ENCODE measurements at regions not wholly inside any gene's neighbourhood (a gene's known extent, or its start where the extent isn't known, plus 50 kb on each side); places are given as distances from the start of the nearest gene placed in this dataset.

DNA sequence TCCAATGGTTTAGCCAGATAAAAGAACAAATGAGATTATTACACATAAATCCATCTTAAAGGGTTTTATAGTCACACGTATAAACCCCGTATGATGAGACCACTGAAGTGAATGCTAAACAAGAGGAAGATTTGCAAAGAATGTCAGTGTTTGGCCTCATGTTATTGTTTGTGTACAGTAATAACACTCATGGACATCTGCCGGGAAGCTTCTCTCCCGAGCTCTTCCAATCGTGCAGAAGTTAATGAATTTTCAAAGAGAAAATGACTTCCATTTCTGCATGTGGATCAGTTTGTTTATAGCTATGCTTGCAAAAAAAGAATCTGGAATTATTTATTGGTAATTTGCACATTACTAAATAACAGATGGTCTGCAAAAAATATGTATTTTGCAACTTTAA lies 88.5 kb upstream of the APCDD1 start:
- TF ChIP-seq POLR2A (IDR thresholded peaks at IDR 0.05; ENCODE audit: low read length) (no peak), GATA1 (IDR thresholded peaks at IDR 0.05; ENCODE audit: low read depth, low read length) (no peak)

Measured in erythroblast (primary cell).